ENCODE measurements at regions not wholly inside any gene's neighbourhood (a gene's known extent, or its start where the extent isn't known, plus 50 kb on each side); places are given as distances from the start of the nearest gene placed in this dataset.

DNA sequence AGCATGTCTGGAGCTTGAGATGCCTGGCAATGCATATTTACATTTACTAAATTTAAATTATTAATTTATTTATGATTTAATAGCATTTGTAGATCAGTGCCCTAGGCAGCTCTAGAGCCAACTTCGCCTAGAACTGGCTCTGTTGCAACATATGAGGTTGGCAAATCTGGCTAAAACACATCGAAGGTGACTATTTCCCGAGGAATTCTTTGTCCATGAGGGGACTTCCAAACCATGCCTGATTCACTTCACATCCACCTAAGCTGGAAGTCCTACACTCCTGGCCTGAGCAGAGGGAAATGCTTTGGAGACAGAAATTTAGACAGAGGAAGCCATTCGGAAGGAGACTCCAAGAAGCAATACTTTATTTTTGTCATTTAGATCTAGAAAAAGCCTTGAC, 211.0 kb upstream of the ARG1 start:
- no TSS peak for BruUV-seq (replicated peaks)
- dilution Hi-C loops (cut with HindIII; ENCODE audit: low sequenced_read_pairs, unreplicated experiment) = no loop called here
- intact Hi-C loops (cut with micrococcal nuclease) = no loop called here
- Histone ChIP-seq H2AK9ac (replicated peaks; ENCODE audit: low read depth, low read length, poor library complexity) (no peak overlapping the region), H3K27me3 (ENCODE audit: control insufficient read depth, insufficient read depth, low read length) (peaks cover 3% of the 10 kb centered on the region; the same call in 1 of the 2 replicates), H3K79me1 (ENCODE audit: low read depth in 1 of 2, low read length in 2 of 2) (no peaks in the 10 kb centered on the region), H2BK5ac (ENCODE audit: low read depth, low read length, poor library complexity, severe bottlenecking) (no peak overlapping the region), H3K9me3 (ENCODE audit: control insufficient read depth, insufficient read depth, low read length) (no peaks in the 10 kb centered on the region), H3K56ac (ENCODE audit: extremely low read depth, insufficient read depth, low read length) (no peak overlapping the region), H3K23ac (ENCODE audit: low read depth, low read length) (no peak overlapping the region), H3K18ac (ENCODE audit: low read depth, low read length) (no peak overlapping the region), H3K9me1 (ENCODE audit: insufficient read depth, low read length) (no peaks in the 10 kb centered on the region), H3K14ac (replicated peaks; ENCODE audit: low read depth, low read length) (no peak overlapping the region), H4K8ac (ENCODE audit: low read depth in 2 of 2, low read length in 2 of 2) (no peak overlapping the region), H3K4me3 (ENCODE audit: insufficient read depth, low read depth, low read length) (no peak overlapping the region), H3K27ac (ENCODE audit: insufficient read depth, low read length) (no peak overlapping the region), H4K5ac (ENCODE audit: low read depth, low read length) (no peak overlapping the region), H4K20me1 (ENCODE audit: insufficient read depth, low read length) (no peaks in the 10 kb centered on the region), H4K91ac (ENCODE audit: insufficient read depth, low read depth, low read length) (no peak overlapping the region), H2BK20ac (ENCODE audit: low read depth, low read length) (no peak overlapping the region), H3K4me2 (ENCODE audit: low read depth, low read length) (no peak overlapping the region), H3K4me1 (ENCODE audit: control insufficient read depth, insufficient read depth, low read length) (no peaks in the 10 kb centered on the region), H3K36me3 (ENCODE audit: control insufficient read depth, insufficient read depth, low read length) (no peaks in the 10 kb centered on the region), H3K4ac (ENCODE audit: low read depth, low read length) (no peak overlapping the region), H2BK15ac (ENCODE audit: low read depth, low read length) (no peak overlapping the region), H2AFZ (replicated peaks; ENCODE audit: low read length, poor library complexity) (no peak overlapping the region), H2AK5ac (ENCODE audit: low read depth, low read length) (no peak overlapping the region), H3K9ac (ENCODE audit: low read depth, low read length) (no peak overlapping the region), H2BK120ac (ENCODE audit: low read depth, low read length) (no peak overlapping the region)
- ChIA-PET POLR2A (ENCODE audit: unreplicated experiment) (no interaction called here), CTCF (no interaction called here)
- DNase-seq = no peak
- TF ChIP-seq CHD1 (IDR thresholded peaks at IDR 0.05; ENCODE audit: low read depth, low read length) (no peak), RCOR1 (IDR thresholded peaks at IDR 0.05; ENCODE audit: insufficient replicate concordance, low read length) (no peak), MAFK (IDR thresholded peaks at IDR 0.05; ENCODE audit: low read depth, low read length) (no peak), ELK1 (IDR thresholded peaks at IDR 0.05; ENCODE audit: borderline replicate concordance, low read depth, low read length) (no peak), CEBPB (IDR thresholded peaks at IDR 0.05; ENCODE audit: low read depth, low read length) (no peak), SMC3 (IDR thresholded peaks at IDR 0.05; ENCODE audit: low read depth, low read length) (no peak), RFX5 (IDR thresholded peaks at IDR 0.05; ENCODE audit: low read depth, low read length) (no peak), FOS (IDR thresholded peaks at IDR 0.05; ENCODE audit: low read depth, low read length) (no peak), RAD21 (IDR thresholded peaks at IDR 0.05; ENCODE audit: low read length) (no peak), NFE2L2 (IDR thresholded peaks at IDR 0.05; ENCODE audit: low read depth, low read length) (no peak), BHLHE40 (IDR thresholded peaks at IDR 0.05; ENCODE audit: low read depth, low read length) (no peak), POLR2A (IDR thresholded peaks at IDR 0.05; ENCODE audit: low read depth, low read length) (no peak), MAZ (IDR thresholded peaks at IDR 0.05; ENCODE audit: borderline replicate concordance, low read depth, low read length) (no peak), MXI1 (IDR thresholded peaks at IDR 0.05; ENCODE audit: borderline replicate concordance, low read depth, low read length) (no peak)
- TF ChIP-seq, protein P1, sequence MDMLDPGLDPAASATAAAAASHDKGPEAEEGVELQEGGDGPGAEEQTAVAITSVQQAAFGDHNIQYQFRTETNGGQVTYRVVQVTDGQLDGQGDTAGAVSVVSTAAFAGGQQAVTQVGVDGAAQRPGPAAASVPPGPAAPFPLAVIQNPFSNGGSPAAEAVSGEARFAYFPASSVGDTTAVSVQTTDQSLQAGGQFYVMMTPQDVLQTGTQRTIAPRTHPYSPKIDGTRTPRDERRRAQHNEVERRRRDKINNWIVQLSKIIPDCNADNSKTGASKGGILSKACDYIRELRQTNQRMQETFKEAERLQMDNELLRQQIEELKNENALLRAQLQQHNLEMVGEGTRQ (IDR thresholded peaks at IDR 0.05; ENCODE audit: low read depth, low read length) = no peak
- TF ChIP-seq, protein P2, sequence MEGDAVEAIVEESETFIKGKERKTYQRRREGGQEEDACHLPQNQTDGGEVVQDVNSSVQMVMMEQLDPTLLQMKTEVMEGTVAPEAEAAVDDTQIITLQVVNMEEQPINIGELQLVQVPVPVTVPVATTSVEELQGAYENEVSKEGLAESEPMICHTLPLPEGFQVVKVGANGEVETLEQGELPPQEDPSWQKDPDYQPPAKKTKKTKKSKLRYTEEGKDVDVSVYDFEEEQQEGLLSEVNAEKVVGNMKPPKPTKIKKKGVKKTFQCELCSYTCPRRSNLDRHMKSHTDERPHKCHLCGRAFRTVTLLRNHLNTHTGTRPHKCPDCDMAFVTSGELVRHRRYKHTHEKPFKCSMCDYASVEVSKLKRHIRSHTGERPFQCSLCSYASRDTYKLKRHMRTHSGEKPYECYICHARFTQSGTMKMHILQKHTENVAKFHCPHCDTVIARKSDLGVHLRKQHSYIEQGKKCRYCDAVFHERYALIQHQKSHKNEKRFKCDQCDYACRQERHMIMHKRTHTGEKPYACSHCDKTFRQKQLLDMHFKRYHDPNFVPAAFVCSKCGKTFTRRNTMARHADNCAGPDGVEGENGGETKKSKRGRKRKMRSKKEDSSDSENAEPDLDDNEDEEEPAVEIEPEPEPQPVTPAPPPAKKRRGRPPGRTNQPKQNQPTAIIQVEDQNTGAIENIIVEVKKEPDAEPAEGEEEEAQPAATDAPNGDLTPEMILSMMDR (conservative IDR thresholded peaks at IDR 0.05; ENCODE audit: low read depth, low read length) = no peak
- WGBS, 2 experiments (ENCODE audit: extremely low coverage in 2 of 2, insufficient read length in 1 of 2) = no CpG with 5 or more reads among the region's 4 CpGs
- in situ Hi-C loops (cut with MboI; ENCODE audit: low sequenced_read_pairs) = no loop called here
- no peak for ATAC-seq (ENCODE audit: low read depth)
